HK-2 (cell line): ENCODE measurements at regions not wholly inside any gene's neighbourhood (a gene's known extent, or its start where the extent isn't known, plus 50 kb on each side); places are given as distances from the start of the nearest gene placed in this dataset.

Experiments
- DNase-seq: peaks from one replicate; pipeline ENCODE4 v3.0.0-alpha.2; 2018; ENCODE audit not compliant: unreplicated experiment

GRCh38 chr14:81837304-81837703, 303.7 kb upstream of the SEL1L start:
- DNase-seq: no peak

GRCh38 chr14:81839056-81839455, 305.4 kb upstream of the SEL1L start:
- DNase-seq: no peak

DNA sequence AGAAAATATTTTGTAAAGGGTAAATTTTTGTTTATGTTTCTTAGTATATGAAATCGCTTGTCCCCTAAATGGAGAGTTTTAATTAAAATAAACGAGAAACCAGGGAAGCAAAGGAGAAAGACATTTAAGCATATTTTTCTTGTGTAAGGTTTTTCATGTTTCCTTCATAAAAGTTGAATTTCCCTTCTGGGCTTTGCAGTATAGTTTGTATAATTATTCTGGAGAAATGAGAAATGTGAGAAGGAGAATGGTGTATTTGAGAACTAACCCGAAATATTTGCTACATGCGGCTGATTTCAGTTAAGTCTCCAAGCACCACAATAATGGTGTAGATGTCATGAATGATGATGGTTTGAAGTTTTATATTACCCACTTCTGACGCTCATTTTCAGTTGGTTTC, 307.7 kb upstream of the SEL1L start:
- DNase-seq: no peak

DNA sequence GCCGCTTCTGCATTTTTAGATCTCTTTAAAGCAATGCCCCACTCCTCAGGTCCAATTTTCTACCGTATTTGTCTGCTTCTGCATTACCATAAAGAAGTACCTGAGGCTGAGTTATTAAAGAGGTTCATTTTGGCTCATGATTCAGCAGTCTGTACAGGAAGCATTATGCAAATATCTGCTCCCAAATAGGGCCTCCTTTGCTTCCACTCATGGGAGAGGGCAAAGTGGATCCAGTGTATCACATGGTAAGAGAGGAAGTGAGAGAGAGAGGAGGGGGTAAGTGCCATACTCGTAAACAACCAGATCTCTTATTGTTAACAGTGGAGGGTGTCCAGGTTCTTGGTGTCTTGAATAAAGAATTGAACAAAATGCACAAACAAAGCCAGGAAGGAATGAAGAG, 316.1 kb upstream of the SEL1L start:
- no peak for DNase-seq

DNA sequence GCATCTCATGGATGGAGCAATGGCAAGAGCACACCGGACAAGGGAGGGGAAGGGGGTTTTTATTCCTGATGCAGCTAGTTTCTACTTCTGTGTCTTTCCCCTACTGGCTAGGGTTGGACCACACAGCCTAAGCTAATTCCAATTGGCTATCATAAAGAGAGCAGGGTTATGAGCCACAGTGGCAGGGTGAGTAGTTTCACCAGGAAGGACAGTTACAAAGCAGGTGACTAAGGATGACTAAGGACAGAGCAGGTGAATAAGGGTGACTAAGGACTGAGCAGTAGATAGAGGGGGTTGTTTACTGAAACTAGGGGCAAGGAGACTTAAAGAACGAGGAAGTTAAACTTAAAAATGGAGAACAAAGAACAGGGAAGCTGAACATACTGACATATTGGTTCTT, 321.4 kb upstream of the SEL1L start:
- DNase-seq: no peak

DNA sequence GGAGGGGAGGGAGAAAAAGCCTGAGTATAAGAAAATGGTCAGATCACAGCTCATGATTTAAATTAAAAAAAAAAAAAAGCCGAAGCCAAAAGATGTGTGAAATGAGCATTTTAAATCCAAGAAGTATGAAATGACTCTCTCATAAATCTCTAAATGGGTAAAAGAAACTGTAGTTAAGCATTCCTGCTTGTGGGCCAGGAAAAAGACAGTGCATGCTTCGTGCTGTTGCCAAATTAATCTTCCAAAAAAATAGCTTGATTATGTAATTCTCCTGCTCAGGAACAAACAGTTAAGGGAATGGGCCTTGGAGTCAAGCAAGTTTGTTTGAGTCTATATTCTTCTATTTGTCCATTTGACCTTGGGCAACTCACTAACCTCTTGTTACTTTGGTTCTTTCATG, 325.4 kb upstream of the SEL1L start:
- no peak for DNase-seq

- no peak for DNase-seq
These were observed 334.5 kb upstream of the SEL1L start for GRCh38 chr14:81868172-81868571.

- DNase-seq: no peak
These were observed 338.1 kb upstream of the SEL1L start for GRCh38 chr14:81871706-81872105.

GRCh38 chr14:81884382-81884781, 350.7 kb upstream of the SEL1L start:
- DNase-seq: no peak

GRCh38 chr14:81886588-81886987, 352.9 kb upstream of the SEL1L start:
- no peak for DNase-seq

DNA sequence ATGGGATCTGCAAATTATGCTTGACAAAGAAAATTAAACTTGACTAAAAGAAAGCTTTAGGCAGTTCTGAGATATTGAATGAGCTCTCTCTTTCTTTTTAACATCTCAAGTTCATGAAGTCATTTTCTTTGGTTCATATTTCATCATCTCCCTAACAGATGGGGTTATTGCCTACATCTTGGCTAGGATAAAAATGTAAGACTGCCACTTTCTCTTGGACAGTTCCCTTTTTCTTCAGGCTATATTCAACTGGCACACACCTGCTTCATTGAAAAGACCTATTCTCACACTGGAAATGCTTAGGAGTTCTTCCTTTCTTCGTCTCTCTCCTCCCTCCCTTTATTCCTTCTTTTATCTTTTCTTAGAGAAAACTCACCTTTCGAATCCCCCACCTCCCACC, 355.9 kb upstream of the SEL1L start:
- DNase-seq: no peak

DNA sequence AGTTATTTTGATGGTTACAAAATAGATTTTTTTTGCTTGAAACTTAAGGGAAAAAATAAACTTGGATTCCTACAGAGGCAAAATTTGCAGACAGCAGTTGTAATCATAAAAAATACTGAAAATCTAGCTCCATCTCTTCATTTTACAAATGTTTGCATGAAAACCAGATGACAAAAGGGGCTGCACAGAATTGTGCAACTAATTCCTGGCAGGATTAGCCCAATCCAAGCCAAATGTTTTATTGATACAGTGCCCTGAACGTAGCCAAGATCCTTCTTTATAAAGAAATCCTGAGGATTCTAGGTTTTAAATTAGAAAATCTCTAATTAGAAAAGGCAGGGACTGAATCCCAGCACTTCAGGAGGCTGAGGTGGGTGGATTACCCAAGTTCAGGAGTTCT, 356.4 kb upstream of the SEL1L start:
- DNase-seq: no peak

- DNase-seq: no peak
These were observed 369.8 kb upstream of the SEL1L start for GRCh38 chr14:81903477-81903876.

- no peak for DNase-seq
These were observed 393.4 kb upstream of the SEL1L start for GRCh38 chr14:81927070-81927469.

- no peak for DNase-seq
These were observed 398.2 kb upstream of the SEL1L start for GRCh38 chr14:81931828-81932227.

- no peak for DNase-seq
These were observed 402.7 kb upstream of the SEL1L start for GRCh38 chr14:81936348-81936747.

DNA sequence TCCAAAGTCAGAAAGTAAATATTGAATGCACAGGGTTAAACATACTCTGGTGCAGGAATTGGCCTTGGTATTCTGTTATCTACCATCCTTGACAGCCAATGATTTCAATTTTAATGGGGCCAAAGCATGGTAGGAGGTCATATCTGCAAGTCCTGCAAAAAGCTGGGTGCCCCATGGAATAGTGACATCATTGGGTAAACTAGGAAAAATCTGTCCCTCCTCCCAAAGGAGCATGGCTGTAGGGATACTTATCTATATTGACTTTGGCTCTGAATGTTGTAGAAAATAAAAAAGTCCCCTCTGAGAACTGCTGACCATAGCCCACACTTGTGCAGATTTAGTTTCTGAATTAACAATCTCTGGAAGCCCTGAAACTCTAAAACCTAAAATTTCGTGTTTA, 403.2 kb upstream of the SEL1L start:
- DNase-seq: no peak

DNA sequence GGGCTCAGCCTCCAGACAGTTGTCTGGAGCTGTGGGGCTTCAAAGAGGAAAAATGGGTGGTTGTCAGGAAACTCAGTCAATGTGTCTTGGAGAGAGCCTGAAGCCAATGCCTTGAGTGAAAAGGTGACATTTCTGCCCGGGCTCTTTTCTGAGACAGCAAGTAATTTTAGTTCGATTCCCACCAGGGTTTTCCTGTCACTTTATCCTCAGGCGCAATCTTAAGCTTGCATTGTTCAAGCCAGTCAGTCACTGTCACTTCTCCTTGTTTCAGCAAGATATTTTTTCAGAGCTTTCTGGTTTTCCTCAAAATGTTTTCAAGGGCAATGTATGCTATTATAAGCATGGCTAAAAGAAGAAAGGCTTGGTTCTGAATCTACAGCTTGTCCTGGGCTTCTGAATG, 404.7 kb upstream of the SEL1L start:
- no peak for DNase-seq

DNA sequence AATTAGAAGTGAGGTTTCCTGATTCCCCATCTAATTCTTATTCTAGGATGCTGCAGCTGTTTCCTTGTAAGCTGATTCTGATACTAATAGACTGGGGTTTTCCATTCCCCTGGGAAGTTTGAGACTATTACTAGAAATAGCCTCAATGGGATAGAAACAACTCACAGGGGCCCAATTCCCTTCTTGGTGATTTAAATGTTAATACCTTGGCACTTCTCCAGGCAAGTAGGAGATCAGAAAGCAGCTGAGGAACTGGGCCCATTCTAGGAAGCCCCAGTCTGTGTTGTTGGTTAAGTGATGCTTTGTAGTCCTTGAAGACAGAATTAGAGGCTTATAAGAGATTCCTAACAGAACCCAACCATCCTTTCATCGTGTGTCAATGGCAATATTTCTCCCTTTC, 407.0 kb upstream of the SEL1L start:
- DNase-seq: no peak

GRCh38 chr14:81942071-81942470, 408.4 kb upstream of the SEL1L start:
- DNase-seq: no peak

DNA sequence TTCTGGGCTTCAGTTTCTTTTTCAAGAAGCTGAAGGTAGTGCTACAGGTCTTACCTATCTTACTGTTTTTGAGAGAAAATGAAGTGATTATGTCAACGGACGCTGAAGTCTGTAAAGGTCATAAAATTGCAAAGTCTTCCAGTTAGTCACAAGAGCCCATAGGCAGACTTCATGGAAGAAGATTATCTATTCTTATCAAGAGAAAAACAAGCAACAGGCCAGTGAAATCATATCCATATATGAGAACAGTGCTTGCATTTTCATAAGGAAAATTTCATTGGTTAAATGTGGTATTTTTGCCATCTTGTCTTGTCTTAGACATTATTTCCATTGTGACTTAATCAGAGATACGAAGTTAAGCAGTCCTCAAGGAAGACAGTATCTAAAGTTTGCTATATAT, 412.7 kb upstream of the SEL1L start:
- no peak for DNase-seq

GRCh38 chr14:81946834-81947798, 413.5 kb upstream of the SEL1L start:
- no peak for DNase-seq

DNA sequence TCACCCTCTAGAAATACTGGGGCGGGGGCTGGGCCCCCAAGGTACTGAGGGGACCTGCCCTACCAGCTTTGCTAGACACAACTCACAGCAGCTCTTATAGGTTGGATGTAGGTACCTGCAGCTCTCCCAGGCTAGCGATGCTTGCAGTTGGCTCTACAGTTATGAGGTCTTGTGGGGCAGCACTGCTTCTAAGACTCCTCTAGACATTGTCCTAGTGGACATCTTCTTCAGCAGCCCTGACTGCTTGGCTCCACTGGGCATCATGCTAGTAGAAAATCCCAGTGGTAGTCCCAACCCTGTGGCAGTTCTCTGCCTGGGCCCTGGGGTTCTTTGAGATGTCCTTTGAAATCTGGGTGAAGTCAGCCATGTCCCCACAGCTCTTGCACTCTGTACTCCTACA, 419.3 kb upstream of the SEL1L start:
- DNase-seq: no peak

DNA sequence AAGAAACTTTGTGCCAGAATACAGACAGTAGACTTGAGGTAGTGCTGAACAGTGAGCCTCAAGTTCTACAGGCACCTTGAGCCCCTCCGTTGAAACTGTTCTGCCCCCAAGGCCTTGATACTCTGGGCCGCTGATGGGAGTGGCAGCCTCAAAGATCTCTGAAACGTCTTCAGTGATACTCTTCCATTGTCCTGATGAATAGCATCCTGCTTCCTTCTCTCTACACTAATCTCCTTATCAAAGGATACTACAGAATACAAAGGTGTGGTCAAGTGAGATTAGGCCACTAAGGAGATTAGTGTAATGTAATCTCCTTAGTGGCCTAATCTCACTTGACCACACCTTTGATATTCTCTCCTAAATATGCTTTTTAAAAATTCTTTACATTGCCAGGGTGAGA, 419.8 kb upstream of the SEL1L start:
- no peak for DNase-seq
